HL-60 (cell line): ENCODE measurements at regions not wholly inside any gene's neighbourhood (a gene's known extent, or its start where the extent isn't known, plus 50 kb on each side); places are given as distances from the start of the nearest gene placed in this dataset.
A peak's percentile ranks its signal among the peaks of the same experiment; 100 is the strongest.

ENCODE experiments used
- DNase-seq, 2 experiments: peaks; one replicate each; pipeline ENCODE4 v3.0.0-alpha.2; 2010 to 2020; ENCODE audit warnings: low read depth in 1 of 2, low spot score in 1 of 2
- H3K27ac ChIP-seq: fragments of 250-450 bp; sonication (Bioruptor Pico); replicated peaks from 2 replicates; pipeline ENCODE4 v1.5.1; 2020; ENCODE audit warnings: mild to moderate bottlenecking, moderate library complexity
- H3K27me3 ChIP-seq: fragments of 250-450 bp; sonication (Bioruptor Pico); 2 replicates; pipeline ENCODE4 v1.5.1; 2021; ENCODE audit warnings: mild to moderate bottlenecking, moderate library complexity; ENCODE audit not compliant: insufficient read depth, poor library complexity, severe bottlenecking
- H3K4me3 ChIP-seq: replicated peaks from 2 replicates; pipeline ENCODE4 v1.5.1; 2011; ENCODE audit warnings: mild to moderate bottlenecking, control low read depth, low read length; ENCODE audit not compliant: insufficient read depth
- CTCF ChIP-seq: IDR thresholded peaks from one replicate; pipeline ENCODE4 v1.5.1; 2011; ENCODE audit warnings: low read length, control low read depth, inconsistent platforms; ENCODE audit not compliant: insufficient read depth
- GABPA ChIP-seq: IDR thresholded peaks from 2 replicates; pipeline ENCODE4 v1.6.1; 2012; ENCODE audit warnings: low read depth
- POLR2AphosphoS5 ChIP-seq: IDR thresholded peaks from 2 replicates; pipeline ENCODE4 v1.6.1; 2012; ENCODE audit warnings: low read depth
- SPI1 ChIP-seq: IDR thresholded peaks from 2 replicates; pipeline ENCODE4 v1.6.1; 2012; ENCODE audit warnings: low read depth, mild to moderate bottlenecking, borderline replicate concordance
- TF ChIP-seq, protein P1 (sequence below): IDR thresholded peaks from 2 replicates; pipeline ENCODE4 v1.6.1; 2012; ENCODE audit warnings: low read depth; ENCODE audit not compliant: insufficient replicate concordance

DNA sequence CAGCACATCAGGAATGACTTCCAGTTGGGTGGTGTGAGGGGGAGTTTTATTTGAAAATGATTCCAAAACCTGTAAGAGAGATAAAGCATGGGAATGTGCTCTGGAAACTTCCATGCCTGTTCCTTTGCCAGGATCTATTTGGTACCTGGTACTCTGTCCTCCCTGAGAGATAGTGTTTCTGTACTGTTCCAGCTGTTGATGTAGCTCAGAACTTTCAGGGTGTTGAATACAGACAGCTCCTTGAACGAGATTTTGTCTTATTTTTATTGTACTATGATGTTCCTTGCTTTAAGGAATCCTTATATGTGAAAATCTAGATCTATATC lies 148.7 kb upstream of the RIPOR2 start:
- no peak for DNase-seq
- no peak overlapping the region for H3K27ac ChIP-seq
- H3K27me3 ChIP-seq = peaks cover 3% of the 10 kb centered on the region
- TF ChIP-seq POLR2AphosphoS5 (no peak), SPI1 (no peak), CTCF (no peak), GABPA (no peak)
- TF ChIP-seq, protein P1, sequence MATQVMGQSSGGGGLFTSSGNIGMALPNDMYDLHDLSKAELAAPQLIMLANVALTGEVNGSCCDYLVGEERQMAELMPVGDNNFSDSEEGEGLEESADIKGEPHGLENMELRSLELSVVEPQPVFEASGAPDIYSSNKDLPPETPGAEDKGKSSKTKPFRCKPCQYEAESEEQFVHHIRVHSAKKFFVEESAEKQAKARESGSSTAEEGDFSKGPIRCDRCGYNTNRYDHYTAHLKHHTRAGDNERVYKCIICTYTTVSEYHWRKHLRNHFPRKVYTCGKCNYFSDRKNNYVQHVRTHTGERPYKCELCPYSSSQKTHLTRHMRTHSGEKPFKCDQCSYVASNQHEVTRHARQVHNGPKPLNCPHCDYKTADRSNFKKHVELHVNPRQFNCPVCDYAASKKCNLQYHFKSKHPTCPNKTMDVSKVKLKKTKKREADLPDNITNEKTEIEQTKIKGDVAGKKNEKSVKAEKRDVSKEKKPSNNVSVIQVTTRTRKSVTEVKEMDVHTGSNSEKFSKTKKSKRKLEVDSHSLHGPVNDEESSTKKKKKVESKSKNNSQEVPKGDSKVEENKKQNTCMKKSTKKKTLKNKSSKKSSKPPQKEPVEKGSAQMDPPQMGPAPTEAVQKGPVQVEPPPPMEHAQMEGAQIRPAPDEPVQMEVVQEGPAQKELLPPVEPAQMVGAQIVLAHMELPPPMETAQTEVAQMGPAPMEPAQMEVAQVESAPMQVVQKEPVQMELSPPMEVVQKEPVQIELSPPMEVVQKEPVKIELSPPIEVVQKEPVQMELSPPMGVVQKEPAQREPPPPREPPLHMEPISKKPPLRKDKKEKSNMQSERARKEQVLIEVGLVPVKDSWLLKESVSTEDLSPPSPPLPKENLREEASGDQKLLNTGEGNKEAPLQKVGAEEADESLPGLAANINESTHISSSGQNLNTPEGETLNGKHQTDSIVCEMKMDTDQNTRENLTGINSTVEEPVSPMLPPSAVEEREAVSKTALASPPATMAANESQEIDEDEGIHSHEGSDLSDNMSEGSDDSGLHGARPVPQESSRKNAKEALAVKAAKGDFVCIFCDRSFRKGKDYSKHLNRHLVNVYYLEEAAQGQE = no peak
- H3K4me3 ChIP-seq = no peak overlapping the region

DNA sequence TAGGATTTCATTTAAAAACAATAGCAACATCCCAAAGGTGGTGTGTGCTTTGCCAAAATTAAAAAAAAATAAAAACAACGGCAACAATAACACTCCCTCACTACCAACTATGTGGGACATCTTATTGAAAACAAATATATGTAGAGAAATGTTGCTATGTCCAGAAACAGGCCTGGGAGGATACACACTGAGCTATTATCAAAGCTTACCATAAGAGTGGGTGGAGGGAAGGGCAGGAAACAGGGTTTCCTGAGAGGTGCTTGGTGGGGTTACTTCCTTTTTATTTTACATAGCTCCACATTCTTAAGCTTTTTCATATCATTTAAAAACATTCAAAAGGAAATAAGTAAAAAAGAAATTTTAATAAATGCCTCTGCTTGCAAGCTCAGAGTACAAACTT lies 150.0 kb upstream of the RIPOR2 start:
- peak in 1 of 2 experiments; percentile 7 for DNase-seq
- Histone ChIP-seq H3K27me3 (peaks cover 3% of the 10 kb centered on the region), H3K4me3 (no peak overlapping the region), H3K27ac (no peak overlapping the region)
- no peak for TF ChIP-seq SPI1
- TF ChIP-seq GABPA = no peak
- TF ChIP-seq, protein P1 = no peak
- TF ChIP-seq CTCF = no peak
- no peak for TF ChIP-seq POLR2AphosphoS5

DNA sequence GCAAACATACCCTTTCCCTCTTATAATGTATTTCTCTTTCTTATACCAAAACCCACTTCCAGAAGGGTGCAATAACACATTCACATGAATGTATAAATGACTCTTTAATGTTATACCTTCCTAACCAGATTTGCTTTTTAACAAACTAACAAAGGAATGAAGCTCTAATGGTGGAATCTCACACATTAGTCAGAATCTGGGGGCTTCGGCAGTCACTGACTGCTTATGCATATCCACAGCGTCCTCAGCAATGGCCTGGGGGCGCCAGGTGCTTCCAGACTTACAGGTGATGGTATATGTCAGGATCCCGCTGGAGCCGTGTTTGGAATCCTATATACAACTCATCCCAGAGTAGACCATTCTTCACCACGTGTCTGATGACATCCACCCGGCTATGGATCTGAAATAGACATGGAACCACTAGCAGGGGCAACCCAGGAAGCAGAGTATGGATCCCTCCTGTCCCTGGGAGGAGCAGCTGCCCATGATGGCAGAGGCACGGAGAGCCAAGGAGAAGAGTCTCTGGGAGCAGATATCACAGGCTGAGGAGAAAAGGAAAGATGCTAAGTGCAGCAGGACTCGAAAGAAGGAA lies 150.8 kb upstream of the RIPOR2 start:
- Histone ChIP-seq H3K4me3 (no peak overlapping the region), H3K27me3 (no peaks in the 10 kb centered on the region), H3K27ac (no peak overlapping the region)
- no peak for DNase-seq
- TF ChIP-seq CTCF = no peak
- TF ChIP-seq, protein P1 = no peak
